ENCODE measurements at regions not wholly inside any gene's neighbourhood (a gene's known extent, or its start where the extent isn't known, plus 50 kb on each side); places are given as distances from the start of the nearest gene placed in this dataset.

GRCh38 chr13:44281252-44282000, 92.2 kb upstream of the SERP2 start:
- TF ChIP-seq CTCF (IDR thresholded peaks at IDR 0.05; ENCODE audit: insufficient read depth, low read length, missing control alignments), result no peak
- CTCF ChIA-PET, result no interaction called here
- DNase-seq (ENCODE audit: low read depth, low spot score), result no peak
- no peak overlapping the region for H3K4me3 ChIP-seq (ENCODE audit: low read depth, low read length)
- POLR2A ChIA-PET, result no interaction called here

GRCh38 chr13:44283600-44283999, 90.0 kb upstream of the SERP2 start:
- TF ChIP-seq CTCF (IDR thresholded peaks at IDR 0.05; ENCODE audit: insufficient read depth, low read length, missing control alignments), result no peak
- H3K4me3 ChIP-seq (ENCODE audit: low read depth, low read length), result no peak overlapping the region
- no peak for DNase-seq (ENCODE audit: low read depth, low spot score)
- ChIA-PET CTCF (no interaction called here), POLR2A (no interaction called here)

GRCh38 chr13:44287958-44288357, 85.7 kb upstream of the SERP2 start:
- no peak for DNase-seq (ENCODE audit: low read depth, low spot score)
- POLR2A ChIA-PET, result no interaction called here
- H3K4me3 ChIP-seq (ENCODE audit: low read depth, low read length), result no peak overlapping the region
- no peak for TF ChIP-seq CTCF (IDR thresholded peaks at IDR 0.05; ENCODE audit: insufficient read depth, low read length, missing control alignments)
- CTCF ChIA-PET, result no interaction called here

- DNase-seq (ENCODE audit: low read depth, low spot score), result no peak
- no peak overlapping the region for H3K4me3 ChIP-seq (ENCODE audit: low read depth, low read length)
- no peak for TF ChIP-seq CTCF (IDR thresholded peaks at IDR 0.05; ENCODE audit: insufficient read depth, low read length, missing control alignments)
- POLR2A ChIA-PET, result no interaction called here
- CTCF ChIA-PET, result no interaction called here
Observed at GRCh38 chr13:44292545-44292944, 81.1 kb upstream of the SERP2 start.

- no peak for DNase-seq (ENCODE audit: low read depth, low spot score)
- no peak overlapping the region for H3K4me3 ChIP-seq (ENCODE audit: low read depth, low read length)
- CTCF ChIA-PET, result no interaction called here
- POLR2A ChIA-PET, result no interaction called here
- no peak for TF ChIP-seq CTCF (IDR thresholded peaks at IDR 0.05; ENCODE audit: insufficient read depth, low read length, missing control alignments)
Observed at GRCh38 chr13:44293374-44293773, 80.2 kb upstream of the SERP2 start.

- H3K4me3 ChIP-seq (ENCODE audit: low read depth, low read length), result no peak overlapping the region
- POLR2A ChIA-PET, result no interaction called here
- no peak for DNase-seq (ENCODE audit: low read depth, low spot score)
- CTCF ChIA-PET, result no interaction called here
- TF ChIP-seq CTCF (IDR thresholded peaks at IDR 0.05; ENCODE audit: insufficient read depth, low read length, missing control alignments), result no peak
Observed at GRCh38 chr13:44293908-44294735, 79.5 kb upstream of the SERP2 start.

Measured in AG04449 (cell line).